Activated CD8-positive, alpha-beta T cell treated with anti-CD3 and anti-CD28 coated beads for 36 hours (primary cell): ENCODE measurements at regions not wholly inside any gene's neighbourhood (a gene's known extent, or its start where the extent isn't known, plus 50 kb on each side); places are given as distances from the start of the nearest gene placed in this dataset.

Source experiments
- ATAC-seq: fragments of 200-7000 bp; cut with Tn5 transposase; one replicate; pipeline ENCODE4 v1.10.0; 2021; ENCODE audit warnings: mild to moderate bottlenecking, moderate library complexity
- CTCF ChIA-PET: fragments of 350-600 bp; sonication (Branson Sonifier 250); formaldehyde crosslinking; loops from one replicate; lab custom pipeline; 2021; ENCODE audit warnings: antibody characterized with exemption; lab: Charles Lee
- POLR2A ChIA-PET: fragments of 350-600 bp; sonication (Branson Sonifier 250); formaldehyde crosslinking; loops from one replicate; lab custom pipeline; 2021; ENCODE audit warnings: antibody characterized with exemption; lab: Charles Lee
- DNase-seq: peaks from one replicate; pipeline ENCODE4 v3.0.0-alpha.2; 2020
- H3K27ac Mint-ChIP-seq: one replicate; pipeline ENCODE4 v1.8.0; 2021; ENCODE audit warnings: mild to moderate bottlenecking, mixed read lengths
- H3K27me3 Mint-ChIP-seq: one replicate; pipeline ENCODE4 v1.8.0; 2021; ENCODE audit warnings: mixed read lengths
- H3K36me3 Mint-ChIP-seq: one replicate; pipeline ENCODE4 v1.8.0; 2021; ENCODE audit warnings: low read depth, mixed read lengths
- H3K4me1 Mint-ChIP-seq: one replicate; pipeline ENCODE4 v1.8.0; 2021; ENCODE audit warnings: low read depth, mixed read lengths
- H3K4me3 Mint-ChIP-seq: one replicate; pipeline ENCODE4 v1.8.0; 2021; ENCODE audit warnings: mild to moderate bottlenecking, moderate library complexity, mixed read lengths
- H3K9me3 Mint-ChIP-seq: one replicate; pipeline ENCODE4 v1.8.0; 2021; ENCODE audit warnings: mixed read lengths
- CTCF ChIP-seq: fragments of 200-600 bp; IDR thresholded peaks from one replicate; pipeline ENCODE4 v1.8.0; 2022; ENCODE audit warnings: antibody characterized with exemption, mild to moderate bottlenecking
- intact Hi-C: fragments of 100-400 bp; cut with micrococcal nuclease; formaldehyde crosslinking; loops from one replicate; pipeline ENCODE4 v1.10.0; 2022

- ChIA-PET CTCF (no interaction called here), POLR2A (no interaction called here)
- Mint-ChIP-seq H3K9me3 (peaks cover 4% of the 10 kb centered on the region), H3K4me3 (no peak overlapping the region), H3K36me3 (no peaks in the 10 kb centered on the region), H3K27ac (no peak overlapping the region), H3K27me3 (peaks cover 4% of the 10 kb centered on the region), H3K4me1 (no peaks in the 10 kb centered on the region)
- TF ChIP-seq CTCF: no peak
- DNase-seq: no peak
- no peak for ATAC-seq
- intact Hi-C loops: no loop called here
These were observed 52.4 kb upstream of the GOLGA8J start for GRCh38 chr15:30030345-30030744.

GRCh38 chr15:30023798-30024295, 58.9 kb upstream of the GOLGA8J start:
- no peak for TF ChIP-seq CTCF
- DNase-seq (no peak), ATAC-seq (no peak)
- ChIA-PET CTCF (no interaction called here), POLR2A (no interaction called here)
- Mint-ChIP-seq H3K36me3 (no peaks in the 10 kb centered on the region), H3K4me3 (no peak overlapping the region), H3K27ac (no peak overlapping the region), H3K9me3 (no peaks in the 10 kb centered on the region), H3K27me3 (peaks cover 19% of the 10 kb centered on the region), H3K4me1 (no peaks in the 10 kb centered on the region)
- intact Hi-C loops: no loop called here

- Mint-ChIP-seq H3K9me3 (no peaks in the 10 kb centered on the region), H3K27me3 (no peaks in the 10 kb centered on the region), H3K36me3 (no peaks in the 10 kb centered on the region), H3K4me1 (no peaks in the 10 kb centered on the region), H3K27ac (no peak overlapping the region), H3K4me3 (no peak overlapping the region)
- intact Hi-C loops: no loop called here
- no peak for TF ChIP-seq CTCF
- ATAC-seq: no peak
- no peak for DNase-seq
- POLR2A ChIA-PET: no interaction called here
- CTCF ChIA-PET: no interaction called here
These were observed 72.0 kb upstream of the GOLGA8J start for GRCh38 chr15:30010746-30011145.

GRCh38 chr15:30008156-30008555, 74.6 kb upstream of the GOLGA8J start:
- CTCF ChIA-PET: no interaction called here
- no peak overlapping the region for H3K4me3 Mint-ChIP-seq
- no peak for TF ChIP-seq CTCF

GRCh38 chr15:30001602-30002001, 81.2 kb upstream of the GOLGA8J start:
- ChIA-PET POLR2A (no interaction called here), CTCF (no interaction called here)
- H3K4me3 Mint-ChIP-seq: no peak overlapping the region
- H3K9me3 Mint-ChIP-seq: no peaks in the 10 kb centered on the region
- no peaks in the 10 kb centered on the region for H3K36me3 Mint-ChIP-seq
- ATAC-seq (no peak), DNase-seq (no peak)
- H3K27me3 Mint-ChIP-seq: no peaks in the 10 kb centered on the region
- H3K27ac Mint-ChIP-seq: no peak overlapping the region
- H3K4me1 Mint-ChIP-seq: no peaks in the 10 kb centered on the region
- TF ChIP-seq CTCF: no peak
- intact Hi-C loops: no loop called here

More at GRCh38 chr15:30008156-30008555, 74.6 kb upstream of the GOLGA8J start:
- DNase-seq: no peak
- POLR2A ChIA-PET: no interaction called here
- Mint-ChIP-seq H3K27me3 (no peaks in the 10 kb centered on the region), H3K27ac (no peak overlapping the region), H3K4me1 (no peaks in the 10 kb centered on the region), H3K36me3 (no peaks in the 10 kb centered on the region), H3K9me3 (no peaks in the 10 kb centered on the region)
- ATAC-seq: no peak
- intact Hi-C loops: no loop called here
